ENCODE measurements at regions not wholly inside any gene's neighbourhood (a gene's known extent, or its start where the extent isn't known, plus 50 kb on each side); places are given as distances from the start of the nearest gene placed in this dataset.

GRCh38 chr2:125684256-125684655 is 971.7 kb upstream of the GYPC start:
- TF ChIP-seq CTCF (conservative IDR thresholded peaks at IDR 0.05 in 1 of 2, IDR thresholded peaks at IDR 0.05 in 1 of 2; ENCODE audit: low read depth in 1 of 2, low read length in 2 of 2), result no peak
- no peak for TF ChIP-seq EZH2 (IDR thresholded peaks at IDR 0.05; ENCODE audit: low read length, missing control alignments)

Data from fibroblast of lung (primary cell).